Activated CD4-positive, alpha-beta T cell treated with anti-CD3 and anti-CD28 coated beads, Interleukin-2, amount 50 U/mL, for 24 hours (primary cell): ENCODE measurements at regions not wholly inside any gene's neighbourhood (a gene's known extent, or its start where the extent isn't known, plus 50 kb on each side); places are given as distances from the start of the nearest gene placed in this dataset.
"Not testable (repeated sequence)": the region's sequence is repeated elsewhere in the genome, so short reads cannot be mapped to it uniquely, and the experiment has no call there.

Experiments
- DNase-seq, 2 donors: peaks; one replicate each; pipeline ENCODE4 v3.0.0-alpha.2; 2020; ENCODE audit warnings: low read depth in 1 of 2, low spot score in 1 of 2

GRCh38 chr11:116379185-116379828 lies 393.5 kb downstream of the BUD13 start:
- DNase-seq = no peak

DNA sequence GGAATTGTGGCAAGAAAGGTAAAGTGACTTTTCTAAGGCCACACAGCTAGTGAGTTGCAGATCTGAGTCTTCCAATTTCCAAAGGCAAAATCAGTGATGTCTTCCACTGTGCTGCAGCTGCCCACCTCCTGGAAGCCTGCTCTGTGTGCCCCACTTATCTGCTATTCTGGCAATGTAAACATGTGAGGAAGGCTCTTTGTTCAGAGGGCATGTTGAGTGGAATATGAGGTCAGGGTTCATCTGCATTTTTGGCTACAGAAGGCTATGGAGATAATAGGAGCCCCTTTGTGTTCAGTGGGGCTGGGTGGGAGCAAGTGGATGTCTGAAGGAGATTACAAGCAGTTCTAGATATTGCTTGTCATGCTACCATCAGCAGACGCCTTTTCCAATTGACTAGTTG lies 396.2 kb downstream of the BUD13 start:
- DNase-seq = no peak

DNA sequence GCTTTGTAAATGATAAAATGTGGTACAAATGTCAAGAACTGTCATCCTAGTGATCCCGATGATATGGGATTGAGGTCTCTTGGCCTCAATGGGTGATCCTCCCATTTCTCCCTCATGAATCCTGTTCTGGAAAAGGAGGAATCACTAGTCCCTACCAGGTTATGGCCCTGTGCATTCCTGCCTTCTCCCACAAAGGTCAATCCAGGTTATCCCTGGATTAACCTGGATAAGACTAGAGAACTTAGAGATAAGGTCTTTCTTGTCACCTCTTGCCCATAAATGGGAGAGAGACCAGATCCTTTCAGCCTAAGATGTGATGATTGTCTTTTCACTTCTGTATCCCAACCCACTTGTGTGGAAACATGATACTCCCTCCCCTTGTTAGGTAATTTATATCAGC lies 396.7 kb downstream of the BUD13 start:
- no peak for DNase-seq

- DNase-seq = no peak
Observed at GRCh38 chr11:116375221-116375620, 397.6 kb downstream of the BUD13 start.

DNA sequence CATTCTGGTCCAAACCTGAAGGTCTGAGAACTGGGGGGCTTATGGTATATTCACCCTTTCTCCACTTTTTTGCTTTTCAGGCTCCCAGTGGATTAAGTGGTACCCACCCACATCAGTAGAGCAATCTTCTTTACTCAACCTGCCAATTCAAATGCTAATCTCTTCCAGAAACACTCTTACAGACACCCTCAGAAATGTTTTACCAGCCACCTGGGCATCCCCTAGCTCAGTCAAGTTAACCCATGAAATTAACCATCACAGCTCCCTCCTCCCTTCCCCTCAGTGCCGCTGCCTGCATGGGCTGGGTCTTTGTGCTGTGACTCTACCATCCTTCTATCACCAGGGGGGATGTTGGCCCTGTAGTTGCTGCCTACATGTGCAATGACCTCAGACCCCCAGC lies 398.7 kb downstream of the BUD13 start:
- no peak for DNase-seq

DNA sequence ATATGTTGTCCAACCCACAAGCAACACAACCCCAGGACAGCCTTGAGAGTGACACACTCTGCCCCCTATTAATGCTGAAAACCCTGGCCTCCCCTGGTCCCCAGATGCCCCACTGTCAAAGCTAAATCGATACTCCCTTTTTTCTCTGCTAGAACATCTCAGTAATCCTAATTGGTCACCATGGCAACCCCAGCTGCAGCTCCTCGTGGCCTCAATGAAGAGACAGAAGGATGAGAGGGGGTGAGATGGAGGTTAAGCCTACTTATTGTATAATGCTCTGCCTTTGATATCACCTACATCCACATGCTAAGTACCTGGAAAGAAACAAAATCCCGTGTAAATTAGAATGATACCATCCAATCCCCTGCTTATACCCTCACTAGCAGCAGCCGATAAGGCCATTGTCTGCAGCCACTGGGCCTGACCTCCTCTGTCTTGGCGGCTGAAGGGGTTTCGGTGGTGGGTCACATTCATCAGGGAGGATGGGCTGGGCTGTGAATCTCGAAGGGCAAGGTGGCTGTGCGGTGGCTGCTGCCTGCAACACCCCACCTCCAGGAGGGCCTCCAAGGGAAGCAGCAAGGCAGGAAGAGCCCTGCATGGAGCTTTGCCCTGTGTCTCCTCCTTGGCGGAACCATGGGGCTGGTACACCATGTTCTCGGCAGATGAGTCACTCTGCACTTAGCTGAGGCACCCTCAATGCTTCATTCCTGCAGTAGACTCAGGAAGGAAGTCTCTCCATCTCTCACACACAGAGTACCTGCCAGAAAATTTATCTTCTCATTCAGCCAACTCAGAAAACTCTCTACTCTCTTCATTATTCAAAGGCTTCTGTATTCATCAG lies 399.5 kb downstream of the BUD13 start:
- no peak for DNase-seq

GRCh38 chr11:116371146-116371545 lies 401.6 kb downstream of the BUD13 start:
- no peak for DNase-seq

DNA sequence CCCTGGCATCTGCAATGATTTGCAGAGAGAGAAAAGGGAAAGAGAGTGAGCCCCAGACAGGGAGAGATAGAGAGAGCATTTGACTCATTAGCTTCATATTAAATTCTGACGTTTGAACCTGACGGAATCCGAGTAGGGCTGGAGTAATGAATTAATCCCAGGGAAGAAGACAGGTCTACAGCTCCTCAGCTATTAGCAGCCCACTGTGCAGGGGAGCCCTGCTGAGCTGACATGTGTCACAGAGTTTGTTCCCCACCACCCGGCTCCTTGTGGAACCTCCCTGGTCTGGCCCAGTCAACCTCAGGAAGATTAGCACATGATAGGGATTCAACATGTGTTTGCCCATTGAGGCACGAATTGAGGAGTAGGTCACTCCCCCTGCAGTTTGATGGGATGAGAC lies 404.0 kb downstream of the BUD13 start:
- no peak for DNase-seq

DNA sequence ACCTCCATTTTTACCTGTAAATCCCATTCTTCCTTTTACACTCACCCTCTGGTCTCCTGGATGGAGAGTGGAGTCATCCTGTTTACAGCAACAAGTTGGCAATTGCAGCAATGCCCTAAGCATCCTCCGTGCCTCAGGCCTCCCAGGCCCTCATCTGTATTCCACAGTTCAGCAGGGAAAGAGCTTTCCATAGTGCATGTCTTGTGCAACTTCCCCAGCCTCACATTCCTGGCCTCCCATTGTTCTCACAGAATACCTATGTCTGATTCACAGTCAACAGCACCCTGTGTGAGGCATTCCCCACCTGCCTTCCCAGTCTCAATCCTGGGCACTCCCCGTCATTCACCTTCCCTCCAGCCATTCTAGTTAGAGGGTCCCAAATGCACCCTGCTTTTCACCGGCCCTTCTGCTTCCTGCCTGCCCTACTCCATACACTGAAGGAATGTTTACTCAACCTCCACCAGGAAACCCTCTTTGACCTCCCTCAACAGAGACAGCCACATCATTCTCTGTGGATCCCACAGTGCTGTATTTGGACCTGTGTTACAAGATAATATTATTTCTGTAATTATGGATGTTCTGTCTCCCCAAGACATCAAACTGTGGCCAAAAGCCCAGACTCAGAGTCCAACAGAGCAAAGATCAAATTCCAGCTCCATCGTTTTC lies 405.7 kb downstream of the BUD13 start:
- DNase-seq = no peak

- DNase-seq = no peak
Observed at GRCh38 chr11:116366451-116366850, 406.3 kb downstream of the BUD13 start.

DNA sequence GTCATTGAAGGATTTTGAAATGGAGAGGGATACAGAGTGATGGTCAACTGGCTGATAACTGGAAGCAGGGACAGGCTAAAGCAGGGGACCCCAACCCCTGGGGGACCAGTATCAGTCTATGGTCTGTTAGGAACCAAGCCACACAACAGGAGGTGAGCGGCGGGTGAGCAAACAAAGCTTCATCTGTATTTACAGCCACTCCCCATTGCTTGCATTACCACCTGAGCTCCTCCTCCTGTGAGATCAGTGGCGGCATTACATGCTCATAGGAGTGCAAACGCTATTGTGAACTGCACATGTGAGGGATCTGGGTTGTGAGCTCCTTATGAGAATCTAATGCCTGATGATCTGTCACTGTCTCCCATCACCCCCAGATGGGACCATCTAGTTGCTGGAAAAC lies 407.9 kb downstream of the BUD13 start:
- DNase-seq = not testable (repeated sequence)

DNA sequence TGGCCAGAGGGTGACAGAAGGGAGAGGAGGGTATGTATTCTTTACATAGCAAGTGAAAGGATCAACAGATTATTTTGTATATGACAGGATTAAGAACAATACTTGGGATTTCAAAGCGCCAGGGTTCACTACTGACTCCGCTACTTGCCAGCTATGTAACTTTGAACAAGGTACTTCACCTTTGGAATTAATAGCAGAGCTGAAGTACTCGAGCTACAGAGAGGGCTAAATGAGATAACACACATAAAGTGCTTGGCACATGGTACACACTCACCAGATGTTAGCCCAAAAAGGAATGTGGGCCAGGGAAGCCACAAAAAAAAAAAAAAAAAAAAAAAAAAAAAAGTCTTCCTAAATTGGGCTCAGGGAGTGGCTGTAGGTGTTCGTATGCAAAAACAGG lies 408.4 kb downstream of the BUD13 start:
- no peak for DNase-seq

DNA sequence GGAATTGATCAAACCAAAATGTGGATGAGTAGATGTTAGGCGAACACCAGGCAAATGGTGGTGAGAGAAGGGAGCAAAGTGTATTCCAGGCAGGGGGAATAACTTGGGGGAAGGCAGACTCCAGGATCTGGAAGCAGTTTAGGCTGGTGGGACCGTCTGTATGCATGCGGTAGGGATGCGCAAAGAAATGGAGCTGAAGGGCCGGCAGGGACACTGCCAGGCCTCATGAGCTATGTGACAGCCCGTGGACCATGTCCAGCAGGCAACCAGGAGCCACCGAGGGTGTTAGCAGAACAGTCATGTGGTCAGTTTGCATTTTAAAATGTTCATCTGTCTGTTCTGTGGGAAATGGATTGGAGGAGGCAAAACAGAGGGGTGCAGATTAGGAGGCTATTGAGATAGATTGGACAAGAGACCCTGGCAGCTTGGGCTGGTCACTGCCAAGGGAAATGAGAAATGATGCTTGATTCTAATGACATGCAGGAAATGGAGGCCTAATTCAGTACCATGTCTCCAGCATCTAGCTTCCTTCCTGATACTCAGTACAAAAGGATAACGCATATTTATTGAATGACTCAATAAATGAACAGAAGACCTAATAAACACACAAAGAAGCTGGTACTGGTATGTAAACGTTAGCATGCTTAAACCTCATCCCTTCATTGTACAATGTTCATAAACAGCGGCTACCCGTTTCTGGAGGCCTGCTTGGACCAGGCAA lies 412.4 kb downstream of the BUD13 start:
- DNase-seq = no peak

GRCh38 chr11:116357784-116358544 lies 414.8 kb downstream of the BUD13 start:
- no peak for DNase-seq

DNA sequence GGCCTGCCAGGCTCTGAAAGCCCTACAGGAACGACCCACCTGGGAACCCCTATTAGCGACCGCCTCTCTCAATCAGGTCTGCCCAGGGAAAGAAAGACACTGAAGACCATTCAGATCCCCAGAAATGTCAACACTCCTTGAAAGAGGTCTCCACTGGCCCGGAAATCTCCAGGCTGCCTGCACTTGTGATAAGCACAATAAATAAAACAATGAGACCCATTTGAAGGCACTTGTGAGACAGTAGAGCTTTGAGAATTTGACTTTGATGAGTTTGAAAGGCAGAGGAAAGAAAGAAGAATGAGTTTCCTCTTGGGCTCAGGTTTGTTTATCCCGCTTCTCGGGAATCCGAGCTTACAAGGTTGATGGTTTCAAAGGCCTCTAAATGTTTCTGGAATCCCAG lies 416.3 kb downstream of the BUD13 start:
- DNase-seq = no peak

DNA sequence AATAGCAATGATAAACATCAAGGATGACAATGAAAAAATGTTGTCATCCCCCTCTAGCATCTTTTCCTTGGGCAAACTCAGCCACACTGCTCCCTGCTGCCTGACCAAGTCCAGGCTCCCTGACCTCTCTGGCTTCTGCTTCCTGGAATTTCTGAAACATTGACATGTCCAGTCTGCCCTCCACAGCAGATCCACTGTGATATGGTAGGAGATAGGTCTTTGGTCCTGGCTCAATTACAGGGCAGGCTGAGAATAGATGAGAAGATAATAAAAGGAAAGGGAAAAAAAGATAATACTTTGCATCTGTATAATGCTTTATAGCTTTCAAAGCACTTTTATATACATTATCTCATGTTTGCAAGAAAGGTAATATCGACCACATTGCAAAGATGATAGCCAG lies 417.7 kb downstream of the BUD13 start:
- DNase-seq = no peak

DNA sequence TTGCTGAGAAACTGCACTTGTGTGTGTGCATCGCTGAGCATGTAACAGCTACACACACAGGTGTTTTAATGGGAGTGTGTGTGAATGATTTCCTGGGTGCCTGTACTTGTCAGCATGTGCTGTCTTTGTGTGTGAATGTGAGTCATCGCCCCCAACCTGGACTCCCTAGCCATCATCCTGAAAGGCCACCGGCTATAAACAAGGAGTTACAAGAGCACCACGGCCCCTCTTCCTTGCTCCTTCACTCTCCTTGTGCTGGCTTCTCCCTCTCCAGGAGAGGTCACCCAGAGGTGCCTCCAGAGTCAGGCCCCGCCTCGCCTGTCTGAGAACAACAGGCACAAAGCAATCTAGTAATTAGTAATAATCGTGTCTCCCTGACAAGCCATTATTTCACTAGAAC lies 419.2 kb downstream of the BUD13 start:
- no peak for DNase-seq

GRCh38 chr11:116352881-116353280 lies 419.9 kb downstream of the BUD13 start:
- no peak for DNase-seq

GRCh38 chr11:116348226-116348625 lies 424.6 kb downstream of the BUD13 start:
- no peak for DNase-seq

DNA sequence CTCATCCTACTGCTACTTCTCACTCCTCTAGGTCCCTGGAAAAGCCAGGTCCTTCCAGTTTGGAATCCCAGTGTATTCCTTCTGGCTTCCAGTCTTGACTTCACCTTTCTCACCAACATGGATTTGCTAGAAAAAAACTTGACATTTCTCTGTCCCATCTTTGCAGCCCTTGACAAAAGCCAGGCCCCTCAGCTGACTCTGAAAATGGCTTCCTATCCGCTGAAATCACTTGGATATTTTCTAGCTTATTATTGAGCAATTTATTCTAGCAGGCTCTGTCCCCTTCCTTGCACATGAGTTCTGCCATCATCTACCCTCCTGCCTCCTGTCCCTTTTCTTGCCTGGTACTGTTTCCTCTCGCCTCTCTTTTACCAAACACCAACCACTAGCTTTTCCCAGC lies 427.2 kb downstream of the BUD13 start:
- DNase-seq = no peak

GRCh38 chr11:116344601-116345000 lies 428.2 kb downstream of the BUD13 start:
- DNase-seq = no peak
